Lung microvascular endothelial cell (primary cell): ENCODE measurements at regions not wholly inside any gene's neighbourhood (a gene's known extent, or its start where the extent isn't known, plus 50 kb on each side); places are given as distances from the start of the nearest gene placed in this dataset.
"Not testable (repeated sequence)": the region's sequence is repeated elsewhere in the genome, so short reads cannot be mapped to it uniquely, and the experiment has no call there.

Experiments
- DNase-seq, 2 donors: peaks; one replicate each; pipeline versions ENCODE4 v3.0.0 to v3.0.0-alpha.2; 2010; ENCODE audit warnings: low read depth in 2 of 2

- DNase-seq = no peak
These were observed 478.9 kb downstream of the EIPR1 start for GRCh38 chr2:2898744-2899143.

- no peak for DNase-seq
These were observed 481.0 kb downstream of the EIPR1 start for GRCh38 chr2:2896643-2897042.

GRCh38 chr2:2896011-2896410 lies 481.6 kb downstream of the EIPR1 start:
- no peak for DNase-seq

- not testable (repeated sequence) for DNase-seq
These were observed 483.6 kb downstream of the EIPR1 start for GRCh38 chr2:2894011-2894410.

GRCh38 chr2:2892892-2893291 lies 484.7 kb downstream of the EIPR1 start:
- no peak for DNase-seq

GRCh38 chr2:2892378-2892777 lies 485.2 kb downstream of the EIPR1 start:
- DNase-seq = no peak

- no peak for DNase-seq
These were observed 486.7 kb downstream of the EIPR1 start for GRCh38 chr2:2890901-2891300.

GRCh38 chr2:2890246-2890645 lies 487.4 kb downstream of the EIPR1 start:
- DNase-seq = no peak

GRCh38 chr2:2889646-2890045 lies 488.0 kb downstream of the EIPR1 start:
- DNase-seq = no peak

- no peak for DNase-seq
These were observed 488.5 kb downstream of the EIPR1 start for GRCh38 chr2:2889141-2889540.

GRCh38 chr2:2887772-2888387 lies 489.7 kb downstream of the EIPR1 start:
- DNase-seq = no peak

- DNase-seq = no peak
These were observed 490.7 kb downstream of the EIPR1 start for GRCh38 chr2:2886922-2887321.

GRCh38 chr2:2881499-2881898 lies 496.1 kb downstream of the EIPR1 start:
- DNase-seq = no peak

- DNase-seq = no peak
These were observed 496.7 kb downstream of the EIPR1 start for GRCh38 chr2:2880938-2881337.

GRCh38 chr2:2879781-2880180 lies 497.8 kb downstream of the EIPR1 start:
- DNase-seq = no peak

GRCh38 chr2:2879071-2879470 lies 498.5 kb downstream of the EIPR1 start:
- no peak for DNase-seq

- DNase-seq = no peak
These were observed 500.2 kb downstream of the EIPR1 start for GRCh38 chr2:2877427-2877826.

GRCh38 chr2:2876331-2877221 lies 501.0 kb downstream of the EIPR1 start:
- DNase-seq = no peak

GRCh38 chr2:2875831-2876230 lies 501.8 kb downstream of the EIPR1 start:
- no peak for DNase-seq

GRCh38 chr2:2875296-2875695 lies 502.3 kb downstream of the EIPR1 start:
- DNase-seq = no peak

- DNase-seq = no peak
These were observed 502.8 kb downstream of the EIPR1 start for GRCh38 chr2:2874805-2875204.

GRCh38 chr2:2874341-2874740 lies 503.3 kb downstream of the EIPR1 start:
- no peak for DNase-seq

- no peak for DNase-seq
These were observed 504.2 kb downstream of the EIPR1 start for GRCh38 chr2:2873450-2873811.
